Fibroblast of pulmonary artery (primary cell): ENCODE measurements at regions not wholly inside any gene's neighbourhood (a gene's known extent, or its start where the extent isn't known, plus 50 kb on each side); places are given as distances from the start of the nearest gene placed in this dataset.
"Not testable (repeated sequence)": the region's sequence is repeated elsewhere in the genome, so short reads cannot be mapped to it uniquely, and the experiment has no call there.

Experiments used
- DNase-seq: peaks from one replicate; pipeline ENCODE4 v3.0.0-alpha.2; 2010; ENCODE audit warnings: low read depth
- H3K4me3 ChIP-seq: replicated peaks from 2 replicates; pipeline ENCODE4 v1.5.1; 2011; ENCODE audit warnings: low read depth, mild to moderate bottlenecking, control low read depth, low read length, moderate library complexity
- TF ChIP-seq, protein P1 (sequence below): IDR thresholded peaks from 2 replicates; pipeline ENCODE4 v1.5.1; 2011; ENCODE audit warnings: mild to moderate bottlenecking, control low read depth, low read length, inconsistent platforms; ENCODE audit errors: missing control alignments

DNA sequence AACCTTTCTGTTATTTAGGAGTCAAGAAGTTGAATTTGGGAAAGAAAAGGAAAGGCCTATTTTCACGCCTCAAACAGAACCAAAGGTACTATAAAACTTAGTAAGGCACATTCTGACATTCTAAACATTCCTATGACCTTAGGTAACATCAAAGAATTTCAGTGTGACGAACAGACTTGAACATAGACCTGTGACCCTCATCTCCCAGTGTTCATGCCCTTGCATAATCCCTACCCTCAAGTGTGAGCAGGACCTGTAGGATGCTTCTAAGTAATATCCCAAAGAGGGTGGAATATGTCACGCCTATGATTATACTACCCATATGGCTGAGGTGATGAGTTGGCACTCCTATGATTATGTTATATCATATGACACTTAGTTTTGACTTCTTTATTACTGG lies 540.9 kb downstream of the KIF4B start:
- TF ChIP-seq, protein P1, sequence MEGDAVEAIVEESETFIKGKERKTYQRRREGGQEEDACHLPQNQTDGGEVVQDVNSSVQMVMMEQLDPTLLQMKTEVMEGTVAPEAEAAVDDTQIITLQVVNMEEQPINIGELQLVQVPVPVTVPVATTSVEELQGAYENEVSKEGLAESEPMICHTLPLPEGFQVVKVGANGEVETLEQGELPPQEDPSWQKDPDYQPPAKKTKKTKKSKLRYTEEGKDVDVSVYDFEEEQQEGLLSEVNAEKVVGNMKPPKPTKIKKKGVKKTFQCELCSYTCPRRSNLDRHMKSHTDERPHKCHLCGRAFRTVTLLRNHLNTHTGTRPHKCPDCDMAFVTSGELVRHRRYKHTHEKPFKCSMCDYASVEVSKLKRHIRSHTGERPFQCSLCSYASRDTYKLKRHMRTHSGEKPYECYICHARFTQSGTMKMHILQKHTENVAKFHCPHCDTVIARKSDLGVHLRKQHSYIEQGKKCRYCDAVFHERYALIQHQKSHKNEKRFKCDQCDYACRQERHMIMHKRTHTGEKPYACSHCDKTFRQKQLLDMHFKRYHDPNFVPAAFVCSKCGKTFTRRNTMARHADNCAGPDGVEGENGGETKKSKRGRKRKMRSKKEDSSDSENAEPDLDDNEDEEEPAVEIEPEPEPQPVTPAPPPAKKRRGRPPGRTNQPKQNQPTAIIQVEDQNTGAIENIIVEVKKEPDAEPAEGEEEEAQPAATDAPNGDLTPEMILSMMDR = no peak
- no peak for DNase-seq
- no peak overlapping the region for H3K4me3 ChIP-seq

DNA sequence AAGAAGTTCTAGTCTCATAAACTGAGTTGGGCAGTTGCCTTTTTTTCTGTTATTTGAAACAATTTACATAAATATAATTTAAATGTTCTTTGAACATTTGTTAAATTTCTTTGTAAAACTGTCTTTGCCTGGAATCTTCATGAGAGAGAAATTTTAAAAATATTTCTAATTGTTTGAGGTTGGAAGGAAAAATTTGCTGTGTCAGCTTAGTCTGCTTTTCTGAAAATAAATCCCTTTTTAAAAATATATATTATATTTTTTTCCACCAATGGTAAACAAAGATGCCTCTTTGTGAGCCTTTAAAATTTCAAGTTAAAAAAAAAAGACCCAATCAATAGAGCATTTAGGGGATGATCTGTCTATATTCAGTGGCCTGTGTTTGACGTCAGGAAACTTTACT lies 542.7 kb downstream of the KIF4B start:
- no peak for DNase-seq
- H3K4me3 ChIP-seq = no peak overlapping the region
- TF ChIP-seq, protein P1 = no peak

DNA sequence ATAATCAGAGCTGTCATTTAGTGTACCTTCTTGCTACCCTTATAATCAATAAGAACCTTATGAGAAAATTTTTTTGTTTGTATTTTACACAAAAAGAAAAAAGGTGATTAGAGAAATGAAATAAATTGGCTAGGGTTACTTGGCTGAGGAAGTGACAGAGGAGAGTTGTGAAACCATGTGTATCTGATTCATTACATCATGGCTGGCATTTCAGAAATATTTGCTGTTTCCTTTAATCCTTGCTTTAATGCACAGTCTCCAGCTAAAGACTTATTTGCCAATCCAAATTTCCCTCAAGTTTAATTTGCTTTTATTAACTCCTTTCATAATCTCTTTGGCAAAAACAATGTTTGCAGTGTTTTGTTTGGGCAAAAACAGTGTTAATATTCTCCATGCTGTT lies 543.1 kb downstream of the KIF4B start:
- no peak for DNase-seq
- TF ChIP-seq, protein P1 = no peak
- H3K4me3 ChIP-seq = no peak overlapping the region

DNA sequence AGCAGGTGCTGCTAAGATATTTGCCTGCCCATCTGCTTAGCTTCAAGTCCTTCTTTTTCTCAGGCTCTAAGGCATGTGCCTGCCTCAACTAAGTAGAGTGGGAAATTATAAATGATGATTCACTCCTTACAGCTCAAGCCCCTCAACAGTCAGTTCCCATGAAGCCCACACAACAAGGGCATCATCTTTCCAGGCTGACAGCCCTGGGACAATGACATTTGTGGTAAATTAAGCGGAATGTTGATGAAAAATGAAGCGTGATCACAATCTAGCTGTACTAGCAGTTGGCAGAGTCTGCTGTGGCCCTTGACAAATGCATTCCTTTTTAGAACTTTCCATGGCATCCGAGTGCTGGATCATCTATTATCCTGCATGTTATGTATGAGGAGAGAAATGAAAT lies 548.6 kb downstream of the KIF4B start:
- TF ChIP-seq, protein P1 = no peak

DNA sequence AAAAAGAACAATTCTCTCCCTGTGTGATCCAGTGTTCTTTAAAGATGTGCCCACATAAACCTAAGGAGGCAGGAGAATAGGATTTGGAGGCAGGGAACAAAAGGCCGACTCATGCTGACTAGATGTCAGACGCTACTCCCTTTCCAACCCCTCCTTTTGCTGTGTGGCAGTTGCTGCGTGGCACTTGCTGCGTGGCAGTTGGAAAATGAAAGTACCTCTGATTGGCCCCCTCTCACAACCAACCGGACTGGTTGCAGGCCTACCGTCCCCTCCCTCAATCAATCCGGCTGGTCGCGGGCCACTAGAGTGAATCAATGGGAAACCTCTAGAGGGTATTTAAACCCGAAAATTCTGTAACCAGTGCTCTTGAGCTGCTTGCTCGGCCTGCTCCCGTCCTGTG lies 551.0 kb downstream of the KIF4B start:
- TF ChIP-seq, protein P1 = no peak
- no peak overlapping the region for H3K4me3 ChIP-seq
- no peak for DNase-seq

More for the DNA sequence above, 548.6 kb downstream of the KIF4B start:
- no peak overlapping the region for H3K4me3 ChIP-seq
- no peak for DNase-seq

DNA sequence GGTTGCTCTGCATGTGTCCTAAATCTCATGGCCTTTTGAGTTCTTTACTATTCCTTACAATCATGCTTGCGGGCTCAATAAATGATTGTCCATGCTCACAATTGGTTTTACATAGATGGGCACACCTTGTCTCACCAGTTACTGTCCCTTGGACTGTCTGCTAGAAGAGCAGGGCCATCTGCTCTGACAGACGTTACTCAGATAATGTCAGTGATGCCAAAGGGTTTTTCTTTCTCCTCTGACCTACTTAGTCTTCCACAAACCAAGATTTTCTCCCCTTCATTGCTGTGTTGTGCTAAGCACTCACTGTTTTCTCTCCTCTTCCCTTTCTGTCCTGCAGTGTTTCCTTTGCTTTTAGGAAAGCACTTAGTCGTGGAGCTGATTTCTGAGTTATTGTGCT lies 562.3 kb downstream of the KIF4B start:
- H3K4me3 ChIP-seq = no peak overlapping the region
- no peak for DNase-seq
- TF ChIP-seq, protein P1 = no peak

DNA sequence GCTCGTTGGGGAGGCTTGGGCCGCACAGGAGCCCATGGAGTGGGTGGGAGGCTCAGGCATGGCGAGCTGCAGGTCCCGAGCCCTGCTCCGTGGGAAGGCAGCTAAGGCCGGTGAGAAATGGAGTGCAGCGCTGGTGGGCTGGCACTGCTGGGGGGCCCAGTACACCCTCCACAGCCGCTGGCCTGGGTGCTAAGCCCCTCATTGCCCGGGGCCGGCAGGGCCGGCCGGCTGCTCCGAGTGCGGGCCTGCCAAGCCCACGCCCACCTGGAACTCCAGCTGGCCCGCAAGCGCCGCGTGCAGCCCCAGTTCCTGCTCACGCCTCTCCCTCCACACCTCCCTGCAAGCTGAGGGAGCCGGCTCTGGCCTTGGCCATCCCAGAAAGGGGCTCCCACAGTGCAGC lies 573.3 kb downstream of the KIF4B start:
- not testable (repeated sequence) for DNase-seq

DNA sequence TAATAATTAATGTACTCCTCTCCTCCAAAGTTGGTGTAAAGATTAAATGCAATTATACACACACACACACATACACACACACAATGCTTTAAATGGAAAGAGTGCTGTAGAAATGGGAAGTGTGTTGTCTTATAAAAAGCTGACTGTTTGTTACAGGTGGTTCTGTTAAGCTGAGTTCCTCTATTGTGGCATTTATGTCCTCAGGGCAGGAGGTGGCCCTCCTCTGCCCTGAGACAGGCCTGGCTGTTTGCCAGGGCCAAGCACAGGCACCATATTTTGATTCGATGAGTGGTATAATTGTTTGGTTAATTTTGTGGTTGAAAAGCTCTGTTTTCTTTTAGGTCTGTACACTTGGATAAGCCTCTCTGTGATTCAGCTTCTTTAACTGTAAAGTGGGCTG lies 573.9 kb downstream of the KIF4B start:
- H3K4me3 ChIP-seq = no peak overlapping the region
- no peak for DNase-seq
- TF ChIP-seq, protein P1 = no peak

More for the DNA sequence above, 573.3 kb downstream of the KIF4B start:
- H3K4me3 ChIP-seq = not testable (repeated sequence)
